ENCODE measurements at regions not wholly inside any gene's neighbourhood (a gene's known extent, or its start where the extent isn't known, plus 50 kb on each side); places are given as distances from the start of the nearest gene placed in this dataset.
A peak's percentile ranks its signal among the peaks of the same experiment; 100 is the strongest.

- H3K4me1 ChIP-seq (ENCODE audit: control insufficient read depth, insufficient read depth, low read length): no peaks in the 10 kb centered on the region
- no peaks in the 10 kb centered on the region for H3K27me3 ChIP-seq (ENCODE audit: control insufficient read depth, insufficient read depth, low read length, poor library complexity, severe bottlenecking)
- WGBS, 2 experiments: 74 to 100% methylated on average over 1 to 3 of the region's 3 CpGs
- H3K27ac ChIP-seq (ENCODE audit: insufficient read depth, low read depth, low read length, poor library complexity, severe bottlenecking): no peak overlapping the region
- no peaks in the 10 kb centered on the region for H3K9me3 ChIP-seq (ENCODE audit: control insufficient read depth, low read length)
- no peak overlapping the region for H3K4me3 ChIP-seq (ENCODE audit: insufficient read depth, low read depth, low read length)
- no peaks in the 10 kb centered on the region for H3K36me3 ChIP-seq (ENCODE audit: control insufficient read depth, insufficient read depth, low read length)
Measured at GRCh38 chr1:84090447-84091245, 53.4 kb upstream of the PRKACB start.

- Histone ChIP-seq H3K9me3 (ENCODE audit: control insufficient read depth, low read length) (no peaks in the 10 kb centered on the region), H3K4me3 (ENCODE audit: insufficient read depth, low read depth, low read length) (no peak overlapping the region), H3K27ac (ENCODE audit: insufficient read depth, low read depth, low read length, poor library complexity, severe bottlenecking) (no peak overlapping the region), H3K4me1 (ENCODE audit: control insufficient read depth, insufficient read depth, low read length) (no peaks in the 10 kb centered on the region), H3K27me3 (ENCODE audit: control insufficient read depth, insufficient read depth, low read length, poor library complexity, severe bottlenecking) (no peaks in the 10 kb centered on the region), H3K36me3 (ENCODE audit: control insufficient read depth, insufficient read depth, low read length) (no peaks in the 10 kb centered on the region)
Measured at GRCh38 chr1:84089867-84090266, 54.2 kb upstream of the PRKACB start.

- H3K9me3 ChIP-seq (ENCODE audit: control insufficient read depth, low read length): no peaks in the 10 kb centered on the region
- no peaks in the 10 kb centered on the region for H3K36me3 ChIP-seq (ENCODE audit: control insufficient read depth, insufficient read depth, low read length)
- H3K4me1 ChIP-seq (ENCODE audit: control insufficient read depth, insufficient read depth, low read length): no peaks in the 10 kb centered on the region
- H3K27ac ChIP-seq (ENCODE audit: insufficient read depth, low read depth, low read length, poor library complexity, severe bottlenecking): no peak overlapping the region
- H3K27me3 ChIP-seq (ENCODE audit: control insufficient read depth, insufficient read depth, low read length, poor library complexity, severe bottlenecking): no peaks in the 10 kb centered on the region
- no peak overlapping the region for H3K4me3 ChIP-seq (ENCODE audit: insufficient read depth, low read depth, low read length)
Measured at GRCh38 chr1:84089465-84089864, 54.6 kb upstream of the PRKACB start.

GRCh38 chr1:84086616-84087015 lies 57.5 kb upstream of the PRKACB start:
- H3K4me1 ChIP-seq (ENCODE audit: control insufficient read depth, insufficient read depth, low read length): no peaks in the 10 kb centered on the region
- no peaks in the 10 kb centered on the region for H3K9me3 ChIP-seq (ENCODE audit: control insufficient read depth, low read length)
- H3K36me3 ChIP-seq (ENCODE audit: control insufficient read depth, insufficient read depth, low read length): no peaks in the 10 kb centered on the region
- H3K27ac ChIP-seq (ENCODE audit: insufficient read depth, low read depth, low read length, poor library complexity, severe bottlenecking): no peak overlapping the region
- 87 to 88% methylated on average over 2 to 3 of the region's 3 CpGs for WGBS, 2 experiments
- H3K4me3 ChIP-seq (ENCODE audit: insufficient read depth, low read depth, low read length): no peak overlapping the region
- no peaks in the 10 kb centered on the region for H3K27me3 ChIP-seq (ENCODE audit: control insufficient read depth, insufficient read depth, low read length, poor library complexity, severe bottlenecking)

GRCh38 chr1:84086189-84086588 lies 57.9 kb upstream of the PRKACB start:
- Histone ChIP-seq H3K27ac (ENCODE audit: insufficient read depth, low read depth, low read length, poor library complexity, severe bottlenecking) (no peak overlapping the region), H3K4me1 (ENCODE audit: control insufficient read depth, insufficient read depth, low read length) (no peaks in the 10 kb centered on the region), H3K27me3 (ENCODE audit: control insufficient read depth, insufficient read depth, low read length, poor library complexity, severe bottlenecking) (no peaks in the 10 kb centered on the region), H3K4me3 (ENCODE audit: insufficient read depth, low read depth, low read length) (no peak overlapping the region), H3K9me3 (ENCODE audit: control insufficient read depth, low read length) (no peaks in the 10 kb centered on the region), H3K36me3 (ENCODE audit: control insufficient read depth, insufficient read depth, low read length) (no peaks in the 10 kb centered on the region)
- WGBS, 2 experiments: 91 to 92% methylated on average over 5 of the region's 5 CpGs

GRCh38 chr1:84083307-84083706 lies 60.8 kb upstream of the PRKACB start:
- H3K27me3 ChIP-seq (ENCODE audit: control insufficient read depth, insufficient read depth, low read length, poor library complexity, severe bottlenecking): no peaks in the 10 kb centered on the region
- no peak overlapping the region for H3K4me3 ChIP-seq (ENCODE audit: insufficient read depth, low read depth, low read length)
- H3K9me3 ChIP-seq (ENCODE audit: control insufficient read depth, low read length): no peaks in the 10 kb centered on the region
- WGBS, 2 experiments: 87 to 97% methylated on average over 2 to 3 of the region's 3 CpGs
- no peaks in the 10 kb centered on the region for H3K36me3 ChIP-seq (ENCODE audit: control insufficient read depth, insufficient read depth, low read length)
- H3K27ac ChIP-seq (ENCODE audit: insufficient read depth, low read depth, low read length, poor library complexity, severe bottlenecking): no peak overlapping the region
- no peaks in the 10 kb centered on the region for H3K4me1 ChIP-seq (ENCODE audit: control insufficient read depth, insufficient read depth, low read length)

GRCh38 chr1:84078842-84079202 lies 65.2 kb upstream of the PRKACB start:
- H3K4me3 ChIP-seq (ENCODE audit: insufficient read depth, low read depth, low read length): peak overlapping the region; percentile 80
- H3K27me3 ChIP-seq (ENCODE audit: control insufficient read depth, insufficient read depth, low read length, poor library complexity, severe bottlenecking): no peaks in the 10 kb centered on the region
- 55% methylated on average over 2 to 5 of the region's 5 CpGs for WGBS, 2 experiments
- H3K27ac ChIP-seq (ENCODE audit: insufficient read depth, low read depth, low read length, poor library complexity, severe bottlenecking): no peak overlapping the region
- H3K9me3 ChIP-seq (ENCODE audit: control insufficient read depth, low read length): no peaks in the 10 kb centered on the region
- H3K36me3 ChIP-seq (ENCODE audit: control insufficient read depth, insufficient read depth, low read length): no peaks in the 10 kb centered on the region
- peaks cover 5% of the 10 kb centered on the region for H3K4me1 ChIP-seq (ENCODE audit: control insufficient read depth, insufficient read depth, low read length)

GRCh38 chr1:84078108-84078841 lies 65.8 kb upstream of the PRKACB start:
- 0% methylated on average over 61 of the region's 61 CpGs for WGBS, 2 experiments
- Histone ChIP-seq H3K4me1 (ENCODE audit: control insufficient read depth, insufficient read depth, low read length) (peaks cover 5% of the 10 kb centered on the region), H3K27me3 (ENCODE audit: control insufficient read depth, insufficient read depth, low read length, poor library complexity, severe bottlenecking) (no peaks in the 10 kb centered on the region), H3K36me3 (ENCODE audit: control insufficient read depth, insufficient read depth, low read length) (no peaks in the 10 kb centered on the region), H3K9me3 (ENCODE audit: control insufficient read depth, low read length) (no peaks in the 10 kb centered on the region), H3K27ac (ENCODE audit: insufficient read depth, low read depth, low read length, poor library complexity, severe bottlenecking) (peak overlapping the region; percentile 57), H3K4me3 (ENCODE audit: insufficient read depth, low read depth, low read length) (peak overlapping the region; percentile 80)

GRCh38 chr1:84077476-84078107 lies 66.5 kb upstream of the PRKACB start:
- H3K27me3 ChIP-seq (ENCODE audit: control insufficient read depth, insufficient read depth, low read length, poor library complexity, severe bottlenecking): no peaks in the 10 kb centered on the region
- peak overlapping the region; percentile 80 for H3K4me3 ChIP-seq (ENCODE audit: insufficient read depth, low read depth, low read length)
- peak overlapping the region; percentile 86 for H3K27ac ChIP-seq (ENCODE audit: insufficient read depth, low read depth, low read length, poor library complexity, severe bottlenecking)
- H3K9me3 ChIP-seq (ENCODE audit: control insufficient read depth, low read length): no peaks in the 10 kb centered on the region
- no peaks in the 10 kb centered on the region for H3K36me3 ChIP-seq (ENCODE audit: control insufficient read depth, insufficient read depth, low read length)
- 0% methylated on average over 71 of the region's 71 CpGs for WGBS, 2 experiments
- peaks cover 5% of the 10 kb centered on the region for H3K4me1 ChIP-seq (ENCODE audit: control insufficient read depth, insufficient read depth, low read length)

- H3K9me3 ChIP-seq (ENCODE audit: control insufficient read depth, low read length): no peaks in the 10 kb centered on the region
- no peak overlapping the region for H3K4me3 ChIP-seq (ENCODE audit: insufficient read depth, low read depth, low read length)
- no peaks in the 10 kb centered on the region for H3K36me3 ChIP-seq (ENCODE audit: control insufficient read depth, insufficient read depth, low read length)
- H3K4me1 ChIP-seq (ENCODE audit: control insufficient read depth, insufficient read depth, low read length): peaks cover 5% of the 10 kb centered on the region
- no peaks in the 10 kb centered on the region for H3K27me3 ChIP-seq (ENCODE audit: control insufficient read depth, insufficient read depth, low read length, poor library complexity, severe bottlenecking)
- H3K27ac ChIP-seq (ENCODE audit: insufficient read depth, low read depth, low read length, poor library complexity, severe bottlenecking): no peak overlapping the region
- WGBS, 2 experiments: 94 to 98% methylated on average over 3 of the region's 3 CpGs
Measured at GRCh38 chr1:84073266-84073665, 70.8 kb upstream of the PRKACB start.
